Gastroesophageal sphincter (tissue), 3 donors: ENCODE measurements at regions not wholly inside any gene's neighbourhood (a gene's known extent, or its start where the extent isn't known, plus 50 kb on each side); places are given as distances from the start of the nearest gene placed in this dataset.

Experiments
- POLR2AphosphoS5 ChIP-seq: sonication (generic); formaldehyde crosslinking; IDR thresholded peaks from one replicate; pipeline ENCODE4 v1.6.1; 2017; ENCODE audit warnings: antibody characterized with exemption
- TF ChIP-seq, protein P1 (sequence below), 4 experiments: fragments of 200-600 bp in 2 of 4; fragments of 450-650 bp in 2 of 4; sonication (generic) in 1 of 4; IDR thresholded peaks; one replicate each; pipeline ENCODE4 v1.5.1; 2017 to 2019; ENCODE audit warnings: antibody characterized with exemption in 4 of 4, mild to moderate bottlenecking in 2 of 4, moderate library complexity in 2 of 4

GRCh38 chr12:127459687-127460086, 807.3 kb upstream of the TMEM132C start:
- TF ChIP-seq, protein P1, sequence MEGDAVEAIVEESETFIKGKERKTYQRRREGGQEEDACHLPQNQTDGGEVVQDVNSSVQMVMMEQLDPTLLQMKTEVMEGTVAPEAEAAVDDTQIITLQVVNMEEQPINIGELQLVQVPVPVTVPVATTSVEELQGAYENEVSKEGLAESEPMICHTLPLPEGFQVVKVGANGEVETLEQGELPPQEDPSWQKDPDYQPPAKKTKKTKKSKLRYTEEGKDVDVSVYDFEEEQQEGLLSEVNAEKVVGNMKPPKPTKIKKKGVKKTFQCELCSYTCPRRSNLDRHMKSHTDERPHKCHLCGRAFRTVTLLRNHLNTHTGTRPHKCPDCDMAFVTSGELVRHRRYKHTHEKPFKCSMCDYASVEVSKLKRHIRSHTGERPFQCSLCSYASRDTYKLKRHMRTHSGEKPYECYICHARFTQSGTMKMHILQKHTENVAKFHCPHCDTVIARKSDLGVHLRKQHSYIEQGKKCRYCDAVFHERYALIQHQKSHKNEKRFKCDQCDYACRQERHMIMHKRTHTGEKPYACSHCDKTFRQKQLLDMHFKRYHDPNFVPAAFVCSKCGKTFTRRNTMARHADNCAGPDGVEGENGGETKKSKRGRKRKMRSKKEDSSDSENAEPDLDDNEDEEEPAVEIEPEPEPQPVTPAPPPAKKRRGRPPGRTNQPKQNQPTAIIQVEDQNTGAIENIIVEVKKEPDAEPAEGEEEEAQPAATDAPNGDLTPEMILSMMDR (IDR thresholded peaks at IDR 0.05) = no peak
- no peak for TF ChIP-seq POLR2AphosphoS5
